AG08396 (cell line): ENCODE measurements at regions not wholly inside any gene's neighbourhood (a gene's known extent, or its start where the extent isn't known, plus 50 kb on each side); places are given as distances from the start of the nearest gene placed in this dataset.

ENCODE experiments used
- DNase-seq: peaks from one replicate; pipeline ENCODE4 v3.0.0; 2012; ENCODE audit warnings: low spot score, mixed read lengths

- no peak for DNase-seq
These were observed 423.7 kb upstream of the CADM1 start for GRCh38 chr11:115927823-115928329.

- DNase-seq, result no peak
These were observed 422.4 kb upstream of the CADM1 start for GRCh38 chr11:115926601-115927000.

- DNase-seq, result no peak
These were observed 421.9 kb upstream of the CADM1 start for GRCh38 chr11:115926138-115926537.

GRCh38 chr11:115925568-115926090 lies 421.4 kb upstream of the CADM1 start:
- DNase-seq, result no peak

- DNase-seq, result peak; percentile 15
These were observed 420.7 kb upstream of the CADM1 start for GRCh38 chr11:115924744-115925567.

GRCh38 chr11:115922876-115923275 lies 418.7 kb upstream of the CADM1 start:
- no peak for DNase-seq

GRCh38 chr11:115921986-115922385 lies 417.8 kb upstream of the CADM1 start:
- DNase-seq, result no peak

GRCh38 chr11:115921540-115921939 lies 417.3 kb upstream of the CADM1 start:
- no peak for DNase-seq

GRCh38 chr11:115920841-115921480 lies 416.7 kb upstream of the CADM1 start:
- DNase-seq, result no peak

- DNase-seq, result peak; percentile 35
These were observed 415.9 kb upstream of the CADM1 start for GRCh38 chr11:115920092-115920461.

GRCh38 chr11:115919341-115920091 lies 415.3 kb upstream of the CADM1 start:
- DNase-seq, result peak; percentile 28

- DNase-seq, result no peak
These were observed 414.4 kb upstream of the CADM1 start for GRCh38 chr11:115918576-115918975.

GRCh38 chr11:115916608-115917007 lies 412.4 kb upstream of the CADM1 start:
- peak; percentile 13 for DNase-seq

GRCh38 chr11:115912484-115912945 lies 408.3 kb upstream of the CADM1 start:
- DNase-seq, result no peak

GRCh38 chr11:115911613-115912346 lies 407.6 kb upstream of the CADM1 start:
- DNase-seq, result no peak

GRCh38 chr11:115910379-115910778 lies 406.2 kb upstream of the CADM1 start:
- no peak for DNase-seq

GRCh38 chr11:115906171-115906570 lies 402.0 kb upstream of the CADM1 start:
- no peak for DNase-seq

GRCh38 chr11:115905341-115906000 lies 401.3 kb upstream of the CADM1 start:
- peak; percentile 20 for DNase-seq

- DNase-seq, result no peak
These were observed 399.0 kb upstream of the CADM1 start for GRCh38 chr11:115903179-115903578.

- DNase-seq, result no peak
These were observed 396.9 kb upstream of the CADM1 start for GRCh38 chr11:115901069-115901468.

GRCh38 chr11:115900111-115900510 lies 395.9 kb upstream of the CADM1 start:
- DNase-seq, result no peak
